Hematopoietic multipotent progenitor cell (in vitro differentiated cells): ENCODE measurements at regions not wholly inside any gene's neighbourhood (a gene's known extent, or its start where the extent isn't known, plus 50 kb on each side); places are given as distances from the start of the nearest gene placed in this dataset.

Experiments used
- DNase-seq, 3 donors: peaks; one replicate each; pipeline ENCODE4 v3.0.0-alpha.2; 2011 to 2015; ENCODE audit warnings: low read depth in 2 of 3, low spot score in 2 of 3

GRCh38 chr4:136219592-136220125, 1312.6 kb downstream of the PCDH18 start:
- no peak for DNase-seq

- DNase-seq = no peak
These were observed 1329.1 kb downstream of the PCDH18 start for GRCh38 chr4:136203199-136203598.

DNA sequence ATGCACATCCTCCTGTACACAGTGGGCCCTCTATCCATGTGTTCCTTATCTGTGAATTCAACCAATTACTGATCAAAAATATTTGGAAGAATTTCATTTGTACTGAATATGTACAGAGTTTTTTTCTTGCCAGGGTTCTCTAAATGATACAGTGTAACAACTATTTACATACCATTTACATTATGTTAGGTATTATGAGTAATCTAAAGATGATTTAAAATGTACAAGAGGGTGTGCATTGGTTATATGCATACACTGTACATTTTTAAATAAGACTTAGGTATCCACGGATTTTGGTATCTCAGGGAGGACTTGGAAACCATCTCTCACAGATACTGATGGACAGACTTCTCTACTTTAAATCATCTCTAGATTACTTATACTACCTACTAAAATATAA, 1333.9 kb downstream of the PCDH18 start:
- no peak for DNase-seq

GRCh38 chr4:136194962-136195361, 1337.3 kb downstream of the PCDH18 start:
- no peak for DNase-seq

GRCh38 chr4:136186650-136187049, 1345.6 kb downstream of the PCDH18 start:
- DNase-seq = no peak

DNA sequence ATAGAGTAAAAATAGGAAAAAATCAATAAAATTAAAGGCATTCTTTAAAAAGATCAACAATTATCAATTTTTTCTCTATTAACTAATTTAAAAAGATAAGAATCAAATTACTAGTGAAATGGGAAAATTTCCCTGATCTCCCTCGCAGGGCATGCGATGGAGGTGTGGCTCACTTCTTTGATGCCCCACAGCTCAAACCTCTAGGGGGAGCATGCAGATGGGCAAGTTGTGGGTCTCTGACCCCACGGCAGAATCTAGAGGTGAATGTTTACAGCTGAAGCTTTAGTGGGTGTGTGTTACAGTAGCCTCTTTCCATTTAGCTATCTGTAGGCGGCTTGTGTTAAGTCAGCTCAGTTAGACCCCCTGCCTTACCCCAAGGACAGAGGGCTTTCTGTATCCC, 1348.8 kb downstream of the PCDH18 start:
- DNase-seq = no peak

- no peak for DNase-seq
These were observed 1375.3 kb downstream of the PCDH18 start for GRCh38 chr4:136156947-136157346.

DNA sequence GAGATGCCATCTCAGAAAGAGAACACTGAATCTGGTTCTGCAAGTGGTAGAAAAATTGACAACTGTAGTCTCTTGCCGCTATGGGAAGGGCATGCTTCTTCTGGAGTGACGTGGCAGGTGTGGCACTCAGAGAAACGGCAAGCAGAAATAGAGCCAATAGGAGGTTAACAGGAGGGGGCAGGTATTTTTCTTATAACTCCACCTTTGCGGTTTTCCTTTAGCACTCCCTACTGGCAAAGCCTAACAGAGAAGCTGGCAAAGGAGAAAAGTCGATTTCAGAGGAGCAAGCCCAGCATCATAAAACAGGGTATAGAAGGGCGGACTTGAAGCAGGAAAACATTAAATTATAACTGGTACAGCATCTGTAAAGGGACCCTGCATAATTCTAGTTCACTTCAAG, 1382.2 kb downstream of the PCDH18 start:
- DNase-seq = no peak

GRCh38 chr4:136136601-136137000, 1395.7 kb downstream of the PCDH18 start:
- DNase-seq = no peak

DNA sequence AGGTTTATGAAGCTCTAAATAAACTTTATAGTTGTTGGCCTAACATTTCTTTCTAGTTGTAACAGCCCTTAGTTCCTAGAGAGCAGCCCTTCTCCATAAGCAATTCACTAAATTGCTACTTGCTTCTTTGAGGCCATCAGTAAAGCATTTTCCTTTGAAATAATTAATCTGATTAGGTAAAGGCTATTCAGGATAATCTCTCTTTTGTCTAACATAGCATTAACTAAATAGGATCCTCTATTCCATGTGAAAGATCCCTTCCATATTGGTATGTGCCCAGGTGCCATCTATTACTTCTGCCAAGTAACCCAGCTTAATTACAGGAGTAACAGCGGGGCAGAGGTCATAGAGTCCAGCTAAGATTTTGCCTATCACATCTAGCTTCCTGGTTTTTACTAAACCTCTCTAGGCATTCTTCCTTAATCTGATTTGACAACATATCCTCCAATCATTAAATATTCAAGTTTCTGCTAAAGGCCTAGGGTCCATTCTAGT, 1408.0 kb downstream of the PCDH18 start:
- no peak for DNase-seq

DNA sequence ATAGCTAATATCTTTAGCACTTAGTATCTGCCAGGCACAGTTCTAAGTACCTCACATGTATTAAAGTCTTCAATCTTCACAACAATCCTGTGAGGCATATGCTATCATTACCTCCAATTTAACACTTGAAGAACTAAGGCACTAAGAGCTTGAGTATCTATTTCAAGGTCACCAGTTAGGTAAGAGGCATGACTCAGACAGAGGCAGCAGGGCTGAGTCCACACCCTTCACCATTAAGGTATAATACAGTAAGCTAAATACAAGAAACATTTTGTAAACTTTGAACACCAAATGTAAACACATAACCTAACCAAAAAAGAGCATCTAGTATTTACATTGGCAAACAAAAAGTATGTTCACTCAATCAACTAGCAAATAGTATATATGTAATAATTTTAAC, 1410.9 kb downstream of the PCDH18 start:
- no peak for DNase-seq

- no peak for DNase-seq
These were observed 1418.4 kb downstream of the PCDH18 start for GRCh38 chr4:136113921-136114320.

DNA sequence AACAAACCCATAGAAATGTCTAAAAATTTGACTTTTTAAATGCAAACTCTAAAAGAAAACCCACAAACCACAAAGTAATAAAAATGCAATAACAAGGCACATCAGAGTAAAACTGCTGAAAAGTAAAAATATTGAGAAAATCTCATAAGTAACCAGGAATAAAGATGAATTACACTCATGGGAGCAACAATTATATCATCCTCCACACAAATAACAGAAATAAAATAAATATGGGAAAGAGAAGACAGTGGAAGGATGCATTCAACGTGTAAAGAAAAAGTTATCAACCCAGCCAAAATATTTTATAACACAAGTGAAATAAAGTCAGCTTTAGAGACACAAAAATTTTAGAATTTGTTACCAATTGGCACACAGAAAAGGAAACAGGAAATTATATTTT, 1420.2 kb downstream of the PCDH18 start:
- DNase-seq = no peak

- DNase-seq = no peak
These were observed 1425.5 kb downstream of the PCDH18 start for GRCh38 chr4:136106753-136107152.

GRCh38 chr4:136103616-136104015, 1428.7 kb downstream of the PCDH18 start:
- no peak for DNase-seq

GRCh38 chr4:136097676-136098075, 1434.6 kb downstream of the PCDH18 start:
- no peak for DNase-seq

- no peak for DNase-seq
These were observed 1444.0 kb downstream of the PCDH18 start for GRCh38 chr4:136088211-136088867.

DNA sequence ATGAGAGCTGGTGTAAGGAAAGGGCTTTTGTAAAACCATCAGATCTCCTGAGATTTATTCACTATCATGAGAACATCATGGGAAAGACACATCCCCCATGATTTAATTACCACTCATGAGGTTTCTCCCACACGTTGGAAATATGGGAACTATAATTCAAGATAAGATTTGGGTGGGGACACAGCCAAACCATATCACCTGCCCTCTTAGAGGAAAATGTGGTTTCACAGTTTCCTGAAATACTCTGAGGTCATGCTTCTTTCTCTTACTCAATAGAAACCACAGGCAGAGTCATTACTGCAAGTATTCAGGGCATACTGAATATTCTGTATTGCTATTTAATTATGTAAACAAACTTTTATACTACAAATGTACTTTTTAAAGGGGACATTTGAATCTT, 1453.3 kb downstream of the PCDH18 start:
- peak in 2 of 3 donors; percentile 16 to 29 for DNase-seq

DNA sequence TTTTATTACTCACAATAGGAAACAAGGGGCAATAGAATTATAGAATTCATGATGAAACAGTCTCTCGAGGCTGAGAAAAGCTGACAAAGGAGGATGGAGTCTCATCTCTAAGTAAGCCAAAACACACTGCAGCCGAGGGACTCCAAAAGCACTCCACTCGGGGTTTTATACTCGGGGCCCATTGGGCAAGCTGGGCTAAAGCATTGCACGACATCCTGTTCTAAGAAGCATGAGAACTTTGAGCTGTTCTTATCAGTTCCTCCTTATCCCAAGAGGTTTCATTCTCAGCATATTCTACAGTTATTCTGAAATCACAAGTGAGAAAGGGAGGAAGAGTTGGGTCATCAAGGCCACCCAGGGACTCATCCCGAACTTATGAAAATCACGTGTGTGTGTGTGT, 1475.5 kb downstream of the PCDH18 start:
- no peak for DNase-seq

GRCh38 chr4:136055360-136055759, 1476.9 kb downstream of the PCDH18 start:
- no peak for DNase-seq

DNA sequence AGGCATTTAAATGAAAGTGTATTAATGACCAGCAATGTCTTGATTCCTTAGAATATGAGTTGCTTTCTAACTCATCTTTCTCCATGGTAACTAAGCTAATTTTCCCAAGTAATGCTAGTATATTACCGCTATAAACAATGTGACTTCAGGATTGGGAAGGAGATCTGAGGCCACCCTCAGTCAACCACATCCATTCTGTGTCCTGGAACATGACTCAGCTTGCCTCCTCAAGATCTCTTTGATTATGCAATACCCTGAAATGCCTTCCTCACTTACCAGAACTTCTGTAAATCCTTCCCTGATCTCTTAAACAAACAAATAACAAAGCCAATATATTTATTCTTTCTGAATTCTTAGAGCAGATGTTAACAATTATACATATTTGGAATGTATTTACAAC, 1495.5 kb downstream of the PCDH18 start:
- DNase-seq = no peak

- DNase-seq = no peak
These were observed 1499.9 kb downstream of the PCDH18 start for GRCh38 chr4:136032391-136032790.

- DNase-seq = no peak
These were observed 1506.8 kb downstream of the PCDH18 start for GRCh38 chr4:136025540-136025939.
